Loucy (cell line): ENCODE measurements at regions not wholly inside any gene's neighbourhood (a gene's known extent, or its start where the extent isn't known, plus 50 kb on each side); places are given as distances from the start of the nearest gene placed in this dataset.

Experiments used
- H2AFZ ChIP-seq: fragments of 200-600 bp; sonication (generic); 2 replicates; pipeline ENCODE4 v1.6.0; 2016; ENCODE audit warnings: antibody characterized with exemption, mild to moderate bottlenecking, low read length, moderate library complexity
- H3F3A ChIP-seq: fragments of 200-600 bp; 2 replicates; pipeline ENCODE4 v1.6.0; 2016; ENCODE audit warnings: antibody characterized with exemption, low read depth, mild to moderate bottlenecking
- H3K27me3 ChIP-seq: fragments of 200-600 bp; sonication (generic); 2 replicates; pipeline ENCODE4 v1.6.1; 2014; ENCODE audit warnings: low read length, mild to moderate bottlenecking; ENCODE audit not compliant: insufficient read depth, poor library complexity, severe bottlenecking
- H3K36me3 ChIP-seq: fragments of 200-600 bp; sonication (generic); 2 replicates; pipeline ENCODE4 v1.6.1; 2016; ENCODE audit warnings: low read length; ENCODE audit not compliant: insufficient read depth
- H3K4me1 ChIP-seq: fragments of 200-600 bp; sonication (generic); 2 replicates; pipeline ENCODE4 v1.5.1; 2014; ENCODE audit warnings: low read length, mild to moderate bottlenecking; ENCODE audit not compliant: insufficient read depth, poor library complexity, severe bottlenecking
- H3K4me2 ChIP-seq: fragments of 200-600 bp; sonication (generic); 2 replicates; pipeline ENCODE4 v1.6.0; 2014; ENCODE audit warnings: antibody characterized with exemption, low read length, low read depth, mild to moderate bottlenecking; ENCODE audit not compliant: poor library complexity, severe bottlenecking
- H3K4me3 ChIP-seq: fragments of 200-600 bp; sonication (generic); 2 replicates; pipeline ENCODE4 v1.5.1; 2014; ENCODE audit warnings: low read length, mild to moderate bottlenecking, mixed read lengths; ENCODE audit not compliant: poor library complexity, severe bottlenecking
- H3K79me2 ChIP-seq: fragments of 200-600 bp; sonication (generic); 2 replicates; pipeline ENCODE4 v1.6.1; 2014; ENCODE audit warnings: low read length; ENCODE audit not compliant: insufficient read depth
- H3K9ac ChIP-seq: fragments of 200-600 bp; sonication (generic); 2 replicates; pipeline ENCODE4 v1.6.0; 2014; ENCODE audit warnings: mild to moderate bottlenecking, low read depth, low read length, moderate library complexity; ENCODE audit not compliant: poor library complexity, severe bottlenecking
- H3K9me2 ChIP-seq: fragments of 200-600 bp; sonication (generic); replicated peaks from 2 replicates; pipeline ENCODE4 v1.6.1; 2016; ENCODE audit warnings: low read depth, low read length, mixed read lengths
- H3K9me3 ChIP-seq: fragments of 200-600 bp; sonication (generic); 2 replicates; pipeline ENCODE4 v1.6.1; 2014; ENCODE audit warnings: mild to moderate bottlenecking, antibody characterized with exemption, low read length, low read depth; ENCODE audit not compliant: insufficient read depth
- H4K20me1 ChIP-seq: fragments of 200-600 bp; sonication (generic); 2 replicates; pipeline ENCODE4 v1.6.0; 2014; ENCODE audit warnings: antibody characterized with exemption, low read length, mild to moderate bottlenecking; ENCODE audit not compliant: insufficient read depth, poor library complexity, severe bottlenecking
- EZH2phosphoT487 ChIP-seq: fragments of 200-600 bp; IDR thresholded peaks from 2 replicates; pipeline ENCODE4 v1.6.1; 2018; ENCODE audit warnings: antibody characterized with exemption, mild to moderate bottlenecking, moderate library complexity, borderline replicate concordance
- TF ChIP-seq, protein P1 (sequence below): fragments of 200-600 bp; sonication (generic); conservative IDR thresholded peaks from 2 replicates; pipeline ENCODE4 v1.5.1; 2014; ENCODE audit warnings: mild to moderate bottlenecking, antibody characterized with exemption, low read length

DNA sequence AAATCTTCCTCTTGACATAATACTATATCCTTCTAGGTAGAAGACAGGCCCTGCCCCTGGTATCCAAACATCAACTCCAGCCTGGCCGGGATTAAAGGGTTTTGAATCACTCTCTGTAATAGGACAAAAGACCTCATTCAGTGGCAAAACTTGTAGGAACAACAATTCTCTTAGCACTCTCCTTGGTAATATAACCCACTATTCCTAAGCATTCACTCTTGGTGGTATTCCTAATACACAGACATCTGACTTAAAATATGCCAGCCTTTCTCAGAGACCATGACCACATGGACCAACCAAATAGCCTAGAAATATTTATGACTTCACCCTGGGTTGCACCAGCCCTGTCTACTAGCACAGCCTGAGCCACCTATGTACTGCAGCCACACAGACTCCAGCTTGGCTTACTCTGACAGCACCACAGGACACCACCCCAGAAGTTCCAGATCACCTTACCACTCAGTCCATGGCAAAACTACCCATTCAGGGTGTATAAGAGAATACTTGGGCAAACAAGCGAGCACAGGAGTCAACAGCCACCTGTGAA, 244.9 kb upstream of the NEBL start:
- no peak overlapping the region for H3K9ac ChIP-seq
- no peaks in the 10 kb centered on the region for H3F3A ChIP-seq
- no peaks in the 10 kb centered on the region for H3K9me2 ChIP-seq
- H3K9me3 ChIP-seq: no peaks in the 10 kb centered on the region
- no peak overlapping the region for H3K4me2 ChIP-seq
- H3K79me2 ChIP-seq: no peaks in the 10 kb centered on the region
- H3K4me1 ChIP-seq: no peaks in the 10 kb centered on the region
- TF ChIP-seq, protein P1, sequence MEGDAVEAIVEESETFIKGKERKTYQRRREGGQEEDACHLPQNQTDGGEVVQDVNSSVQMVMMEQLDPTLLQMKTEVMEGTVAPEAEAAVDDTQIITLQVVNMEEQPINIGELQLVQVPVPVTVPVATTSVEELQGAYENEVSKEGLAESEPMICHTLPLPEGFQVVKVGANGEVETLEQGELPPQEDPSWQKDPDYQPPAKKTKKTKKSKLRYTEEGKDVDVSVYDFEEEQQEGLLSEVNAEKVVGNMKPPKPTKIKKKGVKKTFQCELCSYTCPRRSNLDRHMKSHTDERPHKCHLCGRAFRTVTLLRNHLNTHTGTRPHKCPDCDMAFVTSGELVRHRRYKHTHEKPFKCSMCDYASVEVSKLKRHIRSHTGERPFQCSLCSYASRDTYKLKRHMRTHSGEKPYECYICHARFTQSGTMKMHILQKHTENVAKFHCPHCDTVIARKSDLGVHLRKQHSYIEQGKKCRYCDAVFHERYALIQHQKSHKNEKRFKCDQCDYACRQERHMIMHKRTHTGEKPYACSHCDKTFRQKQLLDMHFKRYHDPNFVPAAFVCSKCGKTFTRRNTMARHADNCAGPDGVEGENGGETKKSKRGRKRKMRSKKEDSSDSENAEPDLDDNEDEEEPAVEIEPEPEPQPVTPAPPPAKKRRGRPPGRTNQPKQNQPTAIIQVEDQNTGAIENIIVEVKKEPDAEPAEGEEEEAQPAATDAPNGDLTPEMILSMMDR: no peak
- no peak for TF ChIP-seq EZH2phosphoT487
- H4K20me1 ChIP-seq: no peaks in the 10 kb centered on the region
- no peaks in the 10 kb centered on the region for H3K27me3 ChIP-seq
- no peaks in the 10 kb centered on the region for H3K36me3 ChIP-seq
- H3K4me3 ChIP-seq: no peak overlapping the region
- H2AFZ ChIP-seq: no peak overlapping the region

DNA sequence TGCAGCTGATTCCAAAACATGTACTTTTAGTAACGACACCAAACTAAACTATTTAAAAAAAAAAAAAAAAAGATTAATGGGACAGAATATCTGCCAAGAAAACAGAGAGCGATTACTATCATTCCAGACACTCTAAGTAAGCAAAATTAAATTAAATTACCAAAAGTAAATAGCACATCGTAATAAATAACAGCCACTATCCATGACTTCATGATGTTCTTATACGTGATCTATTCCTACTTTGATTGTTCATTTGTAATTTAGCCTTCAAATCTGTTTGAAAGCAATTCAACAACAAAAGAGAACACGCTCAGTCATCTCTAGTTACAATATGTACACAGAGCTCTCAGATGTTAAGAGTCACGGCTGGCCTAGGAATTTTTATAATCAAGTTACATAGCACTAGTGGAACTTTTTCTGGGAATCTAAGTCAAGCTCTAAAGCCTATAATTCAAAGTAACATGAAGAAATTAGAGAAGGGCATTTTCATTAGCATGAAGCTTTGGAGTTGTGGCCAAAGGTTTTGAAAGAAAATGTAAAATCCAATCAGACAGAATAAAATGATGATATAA, 241.7 kb upstream of the NEBL start:
- Histone ChIP-seq H2AFZ (no peak overlapping the region), H3F3A (no peaks in the 10 kb centered on the region)

DNA sequence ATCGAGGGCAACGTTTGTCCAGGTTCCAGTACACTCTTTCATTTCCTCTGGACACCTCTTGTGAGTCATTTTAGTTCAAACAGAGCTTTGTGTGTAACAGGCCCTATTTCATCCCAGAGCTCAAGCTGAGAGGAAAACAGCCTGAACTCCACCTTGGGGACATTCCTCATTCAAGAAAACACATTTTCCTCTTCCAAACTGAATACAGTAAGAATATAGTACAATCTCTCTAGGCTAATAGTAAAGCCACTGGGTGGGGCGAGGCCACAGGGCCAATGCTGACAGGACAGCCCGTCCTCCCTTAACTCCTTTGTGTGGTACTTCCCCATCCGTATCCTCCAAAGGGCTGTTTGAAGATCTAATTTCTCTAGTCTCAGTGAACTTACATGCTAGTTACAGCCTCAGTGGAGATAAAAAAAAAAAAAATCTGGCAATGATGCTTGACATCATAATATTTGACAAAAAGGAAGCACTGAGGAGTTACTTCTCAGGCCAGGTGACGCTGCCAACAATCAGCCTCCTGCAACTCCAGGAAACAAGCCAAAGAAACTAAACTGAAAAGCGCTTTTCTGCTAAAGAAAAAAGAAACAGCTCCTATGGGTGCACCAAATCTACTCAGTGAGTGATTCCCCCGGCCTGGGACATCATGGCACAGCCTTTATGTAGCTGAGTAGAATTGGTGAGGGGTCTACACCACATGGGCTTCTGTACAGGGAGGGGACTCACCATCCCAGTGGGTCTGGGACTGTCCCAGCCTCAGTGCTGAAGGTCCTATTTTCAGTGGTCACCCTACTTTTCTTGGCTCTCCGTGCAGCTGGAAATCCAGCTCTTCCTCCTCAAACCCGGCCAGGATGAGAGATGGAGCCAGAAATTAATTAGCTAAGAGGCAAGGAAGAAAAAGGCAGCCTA, 238.2 kb upstream of the NEBL start:
- H3K4me2 ChIP-seq: no peak overlapping the region
- no peaks in the 10 kb centered on the region for H3K27me3 ChIP-seq
- H3K9ac ChIP-seq: no peak overlapping the region
- no peaks in the 10 kb centered on the region for H4K20me1 ChIP-seq
- H2AFZ ChIP-seq: no peak overlapping the region
- no peaks in the 10 kb centered on the region for H3K9me2 ChIP-seq
- no peaks in the 10 kb centered on the region for H3F3A ChIP-seq
- H3K4me3 ChIP-seq: no peak overlapping the region
- H3K9me3 ChIP-seq: no peaks in the 10 kb centered on the region
- no peaks in the 10 kb centered on the region for H3K36me3 ChIP-seq
- TF ChIP-seq, protein P1: no peak
- no peak for TF ChIP-seq EZH2phosphoT487
- H3K4me1 ChIP-seq: no peaks in the 10 kb centered on the region
- H3K79me2 ChIP-seq: no peaks in the 10 kb centered on the region

More for the DNA sequence above, 241.7 kb upstream of the NEBL start:
- Histone ChIP-seq H3K4me2 (no peak overlapping the region), H3K9ac (no peak overlapping the region), H3K9me3 (no peaks in the 10 kb centered on the region), H3K79me2 (no peaks in the 10 kb centered on the region), H3K4me3 (no peak overlapping the region), H4K20me1 (no peaks in the 10 kb centered on the region), H3K27me3 (no peaks in the 10 kb centered on the region), H3K36me3 (no peaks in the 10 kb centered on the region), H3K4me1 (no peaks in the 10 kb centered on the region), H3K9me2 (no peaks in the 10 kb centered on the region)
- TF ChIP-seq, protein P1: no peak
- no peak for TF ChIP-seq EZH2phosphoT487
